ENCODE measurements at regions not wholly inside any gene's neighbourhood (a gene's known extent, or its start where the extent isn't known, plus 50 kb on each side); places are given as distances from the start of the nearest gene placed in this dataset.

DNA sequence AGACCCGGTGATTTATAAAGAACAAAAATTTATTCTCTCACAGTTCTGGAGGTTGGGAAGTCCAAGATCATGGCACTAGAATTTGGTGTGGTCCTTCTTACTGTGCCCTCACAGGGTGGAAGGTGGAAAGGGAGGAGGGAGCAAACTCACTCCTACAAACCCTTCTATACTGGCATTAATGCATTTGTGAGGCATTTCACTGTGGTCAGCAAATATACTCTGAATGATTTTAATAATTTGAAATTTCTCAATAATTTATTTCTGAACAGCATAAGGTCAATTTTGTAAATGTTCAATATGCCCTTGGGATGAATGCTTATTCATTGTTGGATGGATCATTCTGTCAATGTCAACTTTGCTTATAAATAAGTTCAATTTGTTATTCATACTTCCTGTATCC is 120.6 kb downstream of the GATA6 start:
- TF ChIP-seq POLR2AphosphoS5 (IDR thresholded peaks at IDR 0.05) (no peak), POLR2A (IDR thresholded peaks at IDR 0.05) (no peak), EP300 (IDR thresholded peaks at IDR 0.05) (no peak)
- TF ChIP-seq, protein P1, sequence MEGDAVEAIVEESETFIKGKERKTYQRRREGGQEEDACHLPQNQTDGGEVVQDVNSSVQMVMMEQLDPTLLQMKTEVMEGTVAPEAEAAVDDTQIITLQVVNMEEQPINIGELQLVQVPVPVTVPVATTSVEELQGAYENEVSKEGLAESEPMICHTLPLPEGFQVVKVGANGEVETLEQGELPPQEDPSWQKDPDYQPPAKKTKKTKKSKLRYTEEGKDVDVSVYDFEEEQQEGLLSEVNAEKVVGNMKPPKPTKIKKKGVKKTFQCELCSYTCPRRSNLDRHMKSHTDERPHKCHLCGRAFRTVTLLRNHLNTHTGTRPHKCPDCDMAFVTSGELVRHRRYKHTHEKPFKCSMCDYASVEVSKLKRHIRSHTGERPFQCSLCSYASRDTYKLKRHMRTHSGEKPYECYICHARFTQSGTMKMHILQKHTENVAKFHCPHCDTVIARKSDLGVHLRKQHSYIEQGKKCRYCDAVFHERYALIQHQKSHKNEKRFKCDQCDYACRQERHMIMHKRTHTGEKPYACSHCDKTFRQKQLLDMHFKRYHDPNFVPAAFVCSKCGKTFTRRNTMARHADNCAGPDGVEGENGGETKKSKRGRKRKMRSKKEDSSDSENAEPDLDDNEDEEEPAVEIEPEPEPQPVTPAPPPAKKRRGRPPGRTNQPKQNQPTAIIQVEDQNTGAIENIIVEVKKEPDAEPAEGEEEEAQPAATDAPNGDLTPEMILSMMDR (IDR thresholded peaks at IDR 0.05), result no peak

All from gastroesophageal sphincter (tissue), 3 donors.